ENCODE measurements at regions not wholly inside any gene's neighbourhood (a gene's known extent, or its start where the extent isn't known, plus 50 kb on each side); places are given as distances from the start of the nearest gene placed in this dataset.

DNA sequence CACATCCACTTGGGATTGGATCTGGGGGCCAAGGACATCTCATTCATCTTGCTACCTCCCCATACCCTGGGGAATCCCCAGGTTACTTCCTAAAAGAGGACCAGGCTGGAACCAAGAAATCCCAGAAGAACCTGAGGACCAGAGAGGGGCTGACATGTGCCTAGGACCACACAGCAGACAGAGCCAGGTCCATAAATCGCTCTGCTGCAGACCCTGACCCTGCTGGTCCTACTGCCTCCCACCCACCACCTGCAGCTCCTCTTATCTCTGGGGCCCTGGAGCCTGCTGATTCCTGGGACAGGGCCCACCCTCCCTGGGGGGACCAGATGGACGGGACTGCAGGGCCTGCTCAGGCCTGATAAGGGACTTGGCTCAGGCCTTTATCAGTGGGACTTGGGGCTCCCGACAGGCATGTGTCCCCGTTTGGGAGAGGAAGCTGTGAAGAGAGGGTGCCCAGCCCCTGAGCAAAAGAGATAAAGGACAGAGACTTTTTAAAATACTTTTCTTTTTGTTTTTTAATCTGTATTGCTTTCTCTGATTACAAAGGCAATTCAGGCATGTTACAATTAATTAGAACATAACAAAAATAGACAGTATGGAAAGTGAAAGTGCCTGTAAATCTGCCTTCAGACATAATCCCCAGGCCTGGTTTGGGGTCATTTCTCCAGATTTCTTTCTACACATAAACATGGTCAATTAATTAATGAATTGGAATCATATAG lies 101.3 kb upstream of the LARP1 start:
- TF ChIP-seq EZH2 (IDR thresholded peaks at IDR 0.05; ENCODE audit: low read depth, unreplicated experiment) (no peak), POLR2AphosphoS5 (IDR thresholded peaks at IDR 0.05; ENCODE audit: low read depth) (no peak), CREB1 (CRISPR knock-in tag; IDR thresholded peaks at IDR 0.05; ENCODE audit: low read depth) (no peak), JUNB (IDR thresholded peaks at IDR 0.05; ENCODE audit: unreplicated experiment) (no peak), REST (IDR thresholded peaks at IDR 0.05; ENCODE audit: unreplicated experiment) (no peak), STAT1 (IDR thresholded peaks at IDR 0.05; ENCODE audit: unreplicated experiment) (no peak), EZH2phosphoT487 (IDR thresholded peaks at IDR 0.05; ENCODE audit: unreplicated experiment) (no peak), ZNF331 (CRISPR knock-in tag; IDR thresholded peaks at IDR 0.05; ENCODE audit: low read depth) (no peak), NANOG (IDR thresholded peaks at IDR 0.05; ENCODE audit: borderline replicate concordance) (no peak), ZNF462 (CRISPR knock-in tag; IDR thresholded peaks at IDR 0.05) (no peak), ZNF114 (CRISPR knock-in tag; IDR thresholded peaks at IDR 0.05) (no peak)
- TF ChIP-seq, protein P1, sequence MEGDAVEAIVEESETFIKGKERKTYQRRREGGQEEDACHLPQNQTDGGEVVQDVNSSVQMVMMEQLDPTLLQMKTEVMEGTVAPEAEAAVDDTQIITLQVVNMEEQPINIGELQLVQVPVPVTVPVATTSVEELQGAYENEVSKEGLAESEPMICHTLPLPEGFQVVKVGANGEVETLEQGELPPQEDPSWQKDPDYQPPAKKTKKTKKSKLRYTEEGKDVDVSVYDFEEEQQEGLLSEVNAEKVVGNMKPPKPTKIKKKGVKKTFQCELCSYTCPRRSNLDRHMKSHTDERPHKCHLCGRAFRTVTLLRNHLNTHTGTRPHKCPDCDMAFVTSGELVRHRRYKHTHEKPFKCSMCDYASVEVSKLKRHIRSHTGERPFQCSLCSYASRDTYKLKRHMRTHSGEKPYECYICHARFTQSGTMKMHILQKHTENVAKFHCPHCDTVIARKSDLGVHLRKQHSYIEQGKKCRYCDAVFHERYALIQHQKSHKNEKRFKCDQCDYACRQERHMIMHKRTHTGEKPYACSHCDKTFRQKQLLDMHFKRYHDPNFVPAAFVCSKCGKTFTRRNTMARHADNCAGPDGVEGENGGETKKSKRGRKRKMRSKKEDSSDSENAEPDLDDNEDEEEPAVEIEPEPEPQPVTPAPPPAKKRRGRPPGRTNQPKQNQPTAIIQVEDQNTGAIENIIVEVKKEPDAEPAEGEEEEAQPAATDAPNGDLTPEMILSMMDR (conservative IDR thresholded peaks at IDR 0.05; ENCODE audit: low read depth in 2 of 2) = no peak
- TF ChIP-seq, protein P2, sequence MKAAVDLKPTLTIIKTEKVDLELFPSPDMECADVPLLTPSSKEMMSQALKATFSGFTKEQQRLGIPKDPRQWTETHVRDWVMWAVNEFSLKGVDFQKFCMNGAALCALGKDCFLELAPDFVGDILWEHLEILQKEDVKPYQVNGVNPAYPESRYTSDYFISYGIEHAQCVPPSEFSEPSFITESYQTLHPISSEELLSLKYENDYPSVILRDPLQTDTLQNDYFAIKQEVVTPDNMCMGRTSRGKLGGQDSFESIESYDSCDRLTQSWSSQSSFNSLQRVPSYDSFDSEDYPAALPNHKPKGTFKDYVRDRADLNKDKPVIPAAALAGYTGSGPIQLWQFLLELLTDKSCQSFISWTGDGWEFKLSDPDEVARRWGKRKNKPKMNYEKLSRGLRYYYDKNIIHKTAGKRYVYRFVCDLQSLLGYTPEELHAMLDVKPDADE (IDR thresholded peaks at IDR 0.05) = no peak
